Lung (tissue), 11 donors: ENCODE measurements at regions not wholly inside any gene's neighbourhood (a gene's known extent, or its start where the extent isn't known, plus 50 kb on each side); places are given as distances from the start of the nearest gene placed in this dataset.

Source experiments
- ATAC-seq: fragments of 200-7000 bp; cut with Tn5 transposase; one replicate; pipeline ENCODE4 v1.9.1; 2020; ENCODE audit warnings: moderate number of reproducible peaks; ENCODE audit not compliant: insufficient read depth, low FRiP score
- DNase-seq, 3 donors: peaks; one replicate each; pipeline ENCODE4 v3.0.0-alpha.2; 2013 to 2017
- H3K27ac ChIP-seq, 2 donors: one replicate each; pipeline ENCODE4 v1.5.1; 2013; ENCODE audit warnings: mild to moderate bottlenecking in 2 of 2, moderate library complexity in 2 of 2, control low read depth in 1 of 2, inconsistent platforms in 1 of 2, low read depth in 1 of 2, low read length in 1 of 2
- H3K27me3 ChIP-seq, 3 donors: one replicate each; pipeline ENCODE4 v1.5.1; 2013; ENCODE audit warnings: low read length in 2 of 3; ENCODE audit not compliant: control insufficient read depth in 3 of 3, insufficient read depth in 3 of 3
- H3K36me3 ChIP-seq, 4 donors: one replicate each; pipeline ENCODE4 v1.5.1; 2013; ENCODE audit warnings: low read length in 4 of 4, mild to moderate bottlenecking in 1 of 4, moderate library complexity in 1 of 4; ENCODE audit not compliant: control insufficient read depth in 4 of 4, insufficient read depth in 4 of 4
- H3K4me1 ChIP-seq, 5 donors: one replicate each; pipeline ENCODE4 v1.5.1; 2013; ENCODE audit warnings: low read length in 5 of 5, mild to moderate bottlenecking in 2 of 5, moderate library complexity in 1 of 5; ENCODE audit not compliant: control insufficient read depth in 5 of 5, insufficient read depth in 5 of 5
- H3K4me3 ChIP-seq: one replicate; pipeline ENCODE4 v1.5.1; 2013; ENCODE audit warnings: mild to moderate bottlenecking, control low read depth, moderate library complexity
- H3K9ac ChIP-seq, 2 donors: one replicate each; pipeline ENCODE4 v1.5.1; 2013; ENCODE audit warnings: low read length in 2 of 2, control low read depth in 1 of 2; ENCODE audit not compliant: insufficient read depth in 1 of 2
- H3K9me3 ChIP-seq, 4 donors: one replicate each; pipeline ENCODE4 v1.5.1; 2013; ENCODE audit warnings: low read length in 3 of 4, mild to moderate bottlenecking in 1 of 4, moderate library complexity in 1 of 4; ENCODE audit not compliant: control insufficient read depth in 4 of 4, insufficient read depth in 3 of 4
- WGBS, 2 donors: extraction: QIAGEN DNeasy Blood & Tissue Kit; methylation state at CpG; one replicate each; pipeline ENCODE4 v1.1.7; 2013; 5-methylcytosine and 5-hydroxymethylcytosine counted together
- TF ChIP-seq, protein P1 (sequence below): IDR thresholded peaks from 2 replicates; pipeline ENCODE4 v1.5.1; 2012; ENCODE audit warnings: mild to moderate bottlenecking; ENCODE audit errors: control extremely low read depth, extremely low read depth
- donor health status: control.
- donor health status: control.
- donor health status: Bipolar disorder and iron deficiency.
- donor health status: healthy.
- donor health status: DM: yes; HTN: yes; CAD: no.

DNA sequence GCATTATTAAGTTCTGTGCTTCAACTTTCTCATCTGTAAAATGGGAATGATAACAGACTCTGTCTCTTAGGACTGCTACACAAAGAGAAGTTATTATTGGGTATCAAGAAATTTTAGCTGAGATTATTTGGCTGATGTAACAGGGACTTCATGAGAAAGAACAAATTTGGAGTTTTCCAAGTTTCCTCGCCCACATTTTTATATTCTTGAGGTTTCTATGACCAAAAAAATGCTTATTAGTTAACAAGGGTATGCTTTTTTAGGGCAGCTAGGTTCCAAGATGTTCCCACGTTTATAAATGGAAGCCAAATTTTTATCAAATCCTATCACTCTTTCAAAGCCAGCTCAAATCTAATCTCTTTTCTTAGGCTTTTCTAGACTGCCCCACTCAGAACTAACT, 50.6 kb upstream of the C3orf80 start:
- 84 to 93% methylated on average over 2 of the region's 2 CpGs for WGBS, 2 donors
- Histone ChIP-seq H3K4me1 (peaks cover 0 to 2% (median 0%) of the 10 kb centered on the region in 5 donors), H3K9me3 (no peaks in the 10 kb centered on the region), H3K27me3 (no peaks in the 10 kb centered on the region), H3K27ac (no peak overlapping the region), H3K4me3 (no peak overlapping the region), H3K9ac (no peak overlapping the region), H3K36me3 (no peaks in the 10 kb centered on the region)
- DNase-seq (no peak), ATAC-seq (no peak)
- TF ChIP-seq, protein P1, sequence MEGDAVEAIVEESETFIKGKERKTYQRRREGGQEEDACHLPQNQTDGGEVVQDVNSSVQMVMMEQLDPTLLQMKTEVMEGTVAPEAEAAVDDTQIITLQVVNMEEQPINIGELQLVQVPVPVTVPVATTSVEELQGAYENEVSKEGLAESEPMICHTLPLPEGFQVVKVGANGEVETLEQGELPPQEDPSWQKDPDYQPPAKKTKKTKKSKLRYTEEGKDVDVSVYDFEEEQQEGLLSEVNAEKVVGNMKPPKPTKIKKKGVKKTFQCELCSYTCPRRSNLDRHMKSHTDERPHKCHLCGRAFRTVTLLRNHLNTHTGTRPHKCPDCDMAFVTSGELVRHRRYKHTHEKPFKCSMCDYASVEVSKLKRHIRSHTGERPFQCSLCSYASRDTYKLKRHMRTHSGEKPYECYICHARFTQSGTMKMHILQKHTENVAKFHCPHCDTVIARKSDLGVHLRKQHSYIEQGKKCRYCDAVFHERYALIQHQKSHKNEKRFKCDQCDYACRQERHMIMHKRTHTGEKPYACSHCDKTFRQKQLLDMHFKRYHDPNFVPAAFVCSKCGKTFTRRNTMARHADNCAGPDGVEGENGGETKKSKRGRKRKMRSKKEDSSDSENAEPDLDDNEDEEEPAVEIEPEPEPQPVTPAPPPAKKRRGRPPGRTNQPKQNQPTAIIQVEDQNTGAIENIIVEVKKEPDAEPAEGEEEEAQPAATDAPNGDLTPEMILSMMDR, result no peak
